Neural cell (in vitro differentiated cells): ENCODE measurements at regions not wholly inside any gene's neighbourhood (a gene's known extent, or its start where the extent isn't known, plus 50 kb on each side); places are given as distances from the start of the nearest gene placed in this dataset.

ENCODE experiments used
- H2AFZ ChIP-seq: fragments of 200-600, 300-800 bp; sonication (generic), shearing (Covaris generic); 2 replicates; pipeline ENCODE4 v1.6.0; 2014; ENCODE audit warnings: low read depth, mild to moderate bottlenecking, antibody characterized with exemption, low read length, moderate library complexity
- H3F3A ChIP-seq: fragments of 200-600 bp; shearing (Covaris generic); 2 replicates; pipeline ENCODE4 v1.6.1; 2016; ENCODE audit warnings: mild to moderate bottlenecking, moderate library complexity, mixed read lengths, antibody characterized with exemption, low read length; ENCODE audit not compliant: insufficient read depth, poor library complexity, severe bottlenecking
- H3K27ac ChIP-seq: fragments of 200-600, 300-800 bp; sonication (generic), shearing (Covaris generic); 2 replicates; pipeline ENCODE4 v1.5.1; 2014; ENCODE audit warnings: mild to moderate bottlenecking, low read length, moderate library complexity
- H3K27me3 ChIP-seq: fragments of 300-800, 200-600 bp; sonication (generic), shearing (Covaris generic); 2 replicates; pipeline ENCODE4 v1.6.0; 2014; ENCODE audit warnings: mild to moderate bottlenecking, low read depth, low read length, moderate library complexity; ENCODE audit not compliant: insufficient read depth
- H3K36me3 ChIP-seq: fragments of 300-800, 200-600 bp; sonication (generic), shearing (Covaris generic); 2 replicates; pipeline ENCODE4 v1.5.1; 2014; ENCODE audit warnings: mild to moderate bottlenecking, antibody characterized with exemption, low read length, moderate library complexity; ENCODE audit not compliant: insufficient read depth
- H3K4me2 ChIP-seq: fragments of 300-800, 200-600 bp; sonication (generic), shearing (Covaris generic); 2 replicates; pipeline ENCODE4 v1.6.0; 2014; ENCODE audit warnings: mild to moderate bottlenecking, low read length
- H3K4me3 ChIP-seq: fragments of 300-800, 200-600 bp; sonication (generic), shearing (Covaris generic); 2 replicates; pipeline ENCODE4 v1.5.1; 2014; ENCODE audit warnings: mild to moderate bottlenecking, low read length, moderate library complexity
- H3K79me2 ChIP-seq: fragments of 200-600 bp; shearing (Covaris generic); replicated peaks from 2 replicates; pipeline ENCODE4 v1.6.0; 2014; ENCODE audit warnings: mild to moderate bottlenecking, low read length, moderate library complexity; ENCODE audit not compliant: insufficient read depth
- H3K9ac ChIP-seq: fragments of 300-800, 200-600 bp; sonication (generic), shearing (Covaris generic); 2 replicates; pipeline ENCODE4 v1.6.1; 2016; ENCODE audit warnings: mild to moderate bottlenecking, low read length, mixed read lengths
- H3K9me2 ChIP-seq: fragments of 200-600 bp; shearing (Covaris generic); 2 replicates; pipeline ENCODE4 v1.6.1; 2016; ENCODE audit warnings: mild to moderate bottlenecking, low read length, mixed read lengths; ENCODE audit not compliant: insufficient read depth
- H3K9me3 ChIP-seq: fragments of 200-600, 300-800 bp; sonication (generic), shearing (Covaris generic); 2 replicates; pipeline ENCODE4 v1.6.1; 2016; ENCODE audit warnings: mild to moderate bottlenecking, mixed run types, low read length, moderate library complexity, mixed read lengths
- H4K20me1 ChIP-seq: fragments of 200-600 bp; shearing (Covaris generic); 2 replicates; pipeline ENCODE4 v1.6.1; 2016; ENCODE audit warnings: mild to moderate bottlenecking, mixed run types; ENCODE audit not compliant: insufficient read depth
- EP300 ChIP-seq: fragments of 450-650 bp; conservative IDR thresholded peaks from 2 replicates; pipeline ENCODE4 v1.6.1; 2014; ENCODE audit warnings: antibody characterized with exemption, mild to moderate bottlenecking, moderate library complexity; ENCODE audit not compliant: poor library complexity, severe bottlenecking
- EZH2 ChIP-seq: fragments of 200-600, 300-800 bp; shearing (Covaris generic), sonication (generic); IDR thresholded peaks from 2 replicates; pipeline ENCODE4 v1.6.1; 2014; ENCODE audit warnings: antibody characterized with exemption, low read length, borderline replicate concordance, mild to moderate bottlenecking; ENCODE audit not compliant: insufficient read depth, poor library complexity, severe bottlenecking
- MXI1 ChIP-seq: fragments of 450-650 bp; conservative IDR thresholded peaks from 2 replicates; pipeline ENCODE4 v1.6.1; 2014; ENCODE audit warnings: antibody characterized with exemption, mild to moderate bottlenecking; ENCODE audit not compliant: poor library complexity, severe bottlenecking
- POLR2AphosphoS5 ChIP-seq: IDR thresholded peaks from 2 replicates; pipeline ENCODE4 v1.6.1; 2012
- RAD21 ChIP-seq: fragments of 450-650 bp; conservative IDR thresholded peaks from 2 replicates; pipeline ENCODE4 v1.6.1; 2014; ENCODE audit warnings: antibody characterized with exemption, mild to moderate bottlenecking, moderate library complexity
- TAF1 ChIP-seq: IDR thresholded peaks from 2 replicates; pipeline ENCODE4 v1.6.1; 2012; ENCODE audit warnings: low read depth
- TF ChIP-seq, protein P1 (sequence below): fragments of 450-650 bp; IDR thresholded peaks from 2 replicates; pipeline ENCODE4 v1.5.1; 2014; ENCODE audit warnings: antibody characterized with exemption, mild to moderate bottlenecking, moderate library complexity; ENCODE audit not compliant: poor library complexity, severe bottlenecking
- TF ChIP-seq, protein P2 (sequence below): IDR thresholded peaks from 2 replicates; pipeline ENCODE4 v1.6.1; 2012; ENCODE audit warnings: borderline replicate concordance

DNA sequence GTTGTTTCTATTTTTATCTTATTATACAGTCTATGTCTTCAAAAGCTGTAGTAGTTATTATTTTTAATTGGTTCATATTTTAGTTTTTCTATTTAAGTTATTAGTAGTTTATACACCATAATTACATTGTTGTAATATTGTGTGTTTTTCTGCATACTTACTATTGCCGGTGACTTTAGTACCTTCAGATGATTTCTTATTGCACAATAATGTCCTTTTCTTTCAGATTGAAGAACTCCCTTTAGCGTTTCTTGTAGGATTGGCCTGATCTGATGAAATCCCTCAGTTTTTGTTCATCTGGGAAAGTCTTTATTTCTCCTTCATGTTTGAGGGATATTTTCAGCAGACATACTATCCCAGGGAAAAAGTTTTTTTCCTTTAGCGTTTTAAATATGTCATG is 74.3 kb upstream of the CREB5 start:
- H3K79me2 ChIP-seq: no peaks in the 10 kb centered on the region

DNA sequence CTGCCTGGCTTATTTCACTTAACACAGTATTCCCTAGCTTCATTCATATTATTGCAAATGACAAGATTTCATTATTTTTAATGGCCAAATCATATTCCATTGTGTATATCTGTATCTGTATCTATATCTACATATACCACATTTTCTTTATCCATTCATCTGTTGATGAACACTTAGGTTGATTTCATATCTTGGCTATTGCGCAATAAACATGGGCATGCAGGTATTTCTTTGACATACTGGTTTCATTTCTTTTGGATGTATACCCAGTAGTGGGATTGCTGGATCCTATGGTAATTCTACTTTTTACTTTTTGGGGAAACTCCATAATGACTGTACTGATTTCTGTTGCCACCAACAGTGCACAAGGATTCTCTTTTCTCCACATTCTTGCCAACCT is 68.9 kb upstream of the CREB5 start:
- Histone ChIP-seq H3K4me2 (no peak overlapping the region), H3K9me3 (no peaks in the 10 kb centered on the region), H4K20me1 (no peaks in the 10 kb centered on the region), H3K9ac (no peak overlapping the region), H3K9me2 (no peaks in the 10 kb centered on the region), H3F3A (no peaks in the 10 kb centered on the region), H3K27me3 (no peaks in the 10 kb centered on the region), H3K79me2 (no peaks in the 10 kb centered on the region), H3K4me3 (no peak overlapping the region), H3K27ac (no peak overlapping the region), H2AFZ (no peak overlapping the region), H3K36me3 (no peaks in the 10 kb centered on the region)
- TF ChIP-seq RAD21 (no peak), EZH2 (no peak), TAF1 (no peak), EP300 (no peak)
- TF ChIP-seq, protein P1, sequence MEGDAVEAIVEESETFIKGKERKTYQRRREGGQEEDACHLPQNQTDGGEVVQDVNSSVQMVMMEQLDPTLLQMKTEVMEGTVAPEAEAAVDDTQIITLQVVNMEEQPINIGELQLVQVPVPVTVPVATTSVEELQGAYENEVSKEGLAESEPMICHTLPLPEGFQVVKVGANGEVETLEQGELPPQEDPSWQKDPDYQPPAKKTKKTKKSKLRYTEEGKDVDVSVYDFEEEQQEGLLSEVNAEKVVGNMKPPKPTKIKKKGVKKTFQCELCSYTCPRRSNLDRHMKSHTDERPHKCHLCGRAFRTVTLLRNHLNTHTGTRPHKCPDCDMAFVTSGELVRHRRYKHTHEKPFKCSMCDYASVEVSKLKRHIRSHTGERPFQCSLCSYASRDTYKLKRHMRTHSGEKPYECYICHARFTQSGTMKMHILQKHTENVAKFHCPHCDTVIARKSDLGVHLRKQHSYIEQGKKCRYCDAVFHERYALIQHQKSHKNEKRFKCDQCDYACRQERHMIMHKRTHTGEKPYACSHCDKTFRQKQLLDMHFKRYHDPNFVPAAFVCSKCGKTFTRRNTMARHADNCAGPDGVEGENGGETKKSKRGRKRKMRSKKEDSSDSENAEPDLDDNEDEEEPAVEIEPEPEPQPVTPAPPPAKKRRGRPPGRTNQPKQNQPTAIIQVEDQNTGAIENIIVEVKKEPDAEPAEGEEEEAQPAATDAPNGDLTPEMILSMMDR: no peak

More for the DNA sequence above, 74.3 kb upstream of the CREB5 start:
- H4K20me1 ChIP-seq: no peaks in the 10 kb centered on the region
- no peak overlapping the region for H3K4me2 ChIP-seq
- no peak overlapping the region for H3K27ac ChIP-seq
- no peaks in the 10 kb centered on the region for H3K36me3 ChIP-seq
- no peaks in the 10 kb centered on the region for H3K9me2 ChIP-seq
- H3K9ac ChIP-seq: no peak overlapping the region
- no peaks in the 10 kb centered on the region for H3F3A ChIP-seq
- no peaks in the 10 kb centered on the region for H3K27me3 ChIP-seq
- H3K9me3 ChIP-seq: no peaks in the 10 kb centered on the region
- no peak overlapping the region for H2AFZ ChIP-seq
- H3K4me3 ChIP-seq: no peak overlapping the region
- no peak for TF ChIP-seq EZH2
- TF ChIP-seq TAF1: no peak
- no peak for TF ChIP-seq MXI1
- TF ChIP-seq, protein P1: no peak
- no peak for TF ChIP-seq RAD21
- no peak for TF ChIP-seq EP300
- no peak for TF ChIP-seq POLR2AphosphoS5
- TF ChIP-seq, protein P2, sequence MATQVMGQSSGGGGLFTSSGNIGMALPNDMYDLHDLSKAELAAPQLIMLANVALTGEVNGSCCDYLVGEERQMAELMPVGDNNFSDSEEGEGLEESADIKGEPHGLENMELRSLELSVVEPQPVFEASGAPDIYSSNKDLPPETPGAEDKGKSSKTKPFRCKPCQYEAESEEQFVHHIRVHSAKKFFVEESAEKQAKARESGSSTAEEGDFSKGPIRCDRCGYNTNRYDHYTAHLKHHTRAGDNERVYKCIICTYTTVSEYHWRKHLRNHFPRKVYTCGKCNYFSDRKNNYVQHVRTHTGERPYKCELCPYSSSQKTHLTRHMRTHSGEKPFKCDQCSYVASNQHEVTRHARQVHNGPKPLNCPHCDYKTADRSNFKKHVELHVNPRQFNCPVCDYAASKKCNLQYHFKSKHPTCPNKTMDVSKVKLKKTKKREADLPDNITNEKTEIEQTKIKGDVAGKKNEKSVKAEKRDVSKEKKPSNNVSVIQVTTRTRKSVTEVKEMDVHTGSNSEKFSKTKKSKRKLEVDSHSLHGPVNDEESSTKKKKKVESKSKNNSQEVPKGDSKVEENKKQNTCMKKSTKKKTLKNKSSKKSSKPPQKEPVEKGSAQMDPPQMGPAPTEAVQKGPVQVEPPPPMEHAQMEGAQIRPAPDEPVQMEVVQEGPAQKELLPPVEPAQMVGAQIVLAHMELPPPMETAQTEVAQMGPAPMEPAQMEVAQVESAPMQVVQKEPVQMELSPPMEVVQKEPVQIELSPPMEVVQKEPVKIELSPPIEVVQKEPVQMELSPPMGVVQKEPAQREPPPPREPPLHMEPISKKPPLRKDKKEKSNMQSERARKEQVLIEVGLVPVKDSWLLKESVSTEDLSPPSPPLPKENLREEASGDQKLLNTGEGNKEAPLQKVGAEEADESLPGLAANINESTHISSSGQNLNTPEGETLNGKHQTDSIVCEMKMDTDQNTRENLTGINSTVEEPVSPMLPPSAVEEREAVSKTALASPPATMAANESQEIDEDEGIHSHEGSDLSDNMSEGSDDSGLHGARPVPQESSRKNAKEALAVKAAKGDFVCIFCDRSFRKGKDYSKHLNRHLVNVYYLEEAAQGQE: no peak
